ENCODE measurements at regions not wholly inside any gene's neighbourhood (a gene's known extent, or its start where the extent isn't known, plus 50 kb on each side); places are given as distances from the start of the nearest gene placed in this dataset.
"Not testable (repeated sequence)": the region's sequence is repeated elsewhere in the genome, so short reads cannot be mapped to it uniquely, and the experiment has no call there.

GRCh38 chr4:189510601-189511000 is 430.1 kb upstream of the FRG1 start:
- no peak for DNase-seq (ENCODE audit: low spot score)

GRCh38 chr4:189511581-189511980 is 429.1 kb upstream of the FRG1 start:
- DNase-seq (ENCODE audit: low spot score), result no peak

DNA sequence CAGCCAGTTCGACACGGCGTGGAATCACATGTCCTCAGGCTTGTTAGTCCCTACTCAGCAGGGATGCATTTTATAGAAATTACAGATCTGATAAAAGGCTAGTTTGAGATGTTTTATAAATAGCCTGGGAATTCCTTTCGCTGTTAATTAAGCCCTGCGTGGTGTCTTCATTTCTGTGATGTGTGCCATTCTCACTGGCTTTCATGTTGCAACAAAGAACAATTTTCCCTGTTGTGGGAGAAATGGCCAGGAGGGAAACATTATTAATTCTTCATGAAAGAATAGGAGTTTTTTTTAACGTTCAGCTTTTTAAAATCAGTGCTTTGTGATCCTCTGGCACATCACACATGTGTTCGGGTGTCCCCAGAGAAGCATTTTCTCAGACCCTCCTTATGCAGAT is 427.3 kb upstream of the FRG1 start:
- no peak for DNase-seq (ENCODE audit: low spot score)

- DNase-seq (ENCODE audit: low spot score), result no peak
These were observed 426.5 kb upstream of the FRG1 start for GRCh38 chr4:189514209-189514608.

- no peak for DNase-seq (ENCODE audit: low spot score)
These were observed 423.8 kb upstream of the FRG1 start for GRCh38 chr4:189516902-189517301.

DNA sequence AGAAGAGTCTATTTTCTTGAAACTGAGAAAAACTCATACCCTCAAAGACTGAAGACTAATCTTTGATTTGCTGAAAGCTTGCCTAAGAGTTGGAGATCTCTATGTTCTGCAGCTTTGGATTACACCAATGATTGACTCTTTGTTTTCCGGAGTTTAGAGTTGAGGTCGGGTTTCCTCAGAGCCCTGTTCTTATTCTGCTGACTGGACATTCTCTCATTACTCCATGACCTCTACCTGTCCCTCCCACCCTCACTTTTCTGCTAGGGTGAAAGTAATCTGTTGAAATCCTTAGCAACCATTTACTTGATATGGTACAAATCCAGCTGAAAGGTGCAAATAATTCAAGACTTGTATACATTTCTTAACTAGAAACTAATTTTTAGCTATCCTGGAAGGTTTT is 421.5 kb upstream of the FRG1 start:
- no peak for DNase-seq (ENCODE audit: low spot score)

GRCh38 chr4:189525304-189525703 is 415.4 kb upstream of the FRG1 start:
- no peak for DNase-seq (ENCODE audit: low spot score)

GRCh38 chr4:189530848-189531247 is 409.8 kb upstream of the FRG1 start:
- DNase-seq (ENCODE audit: low spot score), result no peak

- DNase-seq (ENCODE audit: low spot score), result no peak
These were observed 407.1 kb upstream of the FRG1 start for GRCh38 chr4:189533603-189534002.

DNA sequence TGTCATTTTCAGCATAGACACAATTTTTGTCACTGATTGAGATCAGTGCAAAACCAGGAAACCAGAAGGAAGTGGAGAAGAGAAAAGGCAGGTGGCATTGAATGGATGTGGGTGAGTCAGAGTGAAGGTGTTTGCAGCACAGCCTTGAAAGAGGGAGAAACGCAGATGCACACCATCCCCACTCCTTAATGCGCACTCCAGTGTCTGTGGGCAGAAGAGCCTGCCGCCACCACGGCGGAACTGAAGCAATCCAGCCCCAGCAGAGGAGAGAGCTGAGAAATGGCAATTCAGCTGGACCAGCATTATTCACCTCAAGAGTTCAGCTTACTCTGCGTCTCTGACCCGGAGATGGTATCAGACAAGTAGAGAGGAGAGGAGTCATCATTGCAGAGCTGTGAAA is 393.1 kb upstream of the FRG1 start:
- DNase-seq (ENCODE audit: low spot score), result no peak

DNA sequence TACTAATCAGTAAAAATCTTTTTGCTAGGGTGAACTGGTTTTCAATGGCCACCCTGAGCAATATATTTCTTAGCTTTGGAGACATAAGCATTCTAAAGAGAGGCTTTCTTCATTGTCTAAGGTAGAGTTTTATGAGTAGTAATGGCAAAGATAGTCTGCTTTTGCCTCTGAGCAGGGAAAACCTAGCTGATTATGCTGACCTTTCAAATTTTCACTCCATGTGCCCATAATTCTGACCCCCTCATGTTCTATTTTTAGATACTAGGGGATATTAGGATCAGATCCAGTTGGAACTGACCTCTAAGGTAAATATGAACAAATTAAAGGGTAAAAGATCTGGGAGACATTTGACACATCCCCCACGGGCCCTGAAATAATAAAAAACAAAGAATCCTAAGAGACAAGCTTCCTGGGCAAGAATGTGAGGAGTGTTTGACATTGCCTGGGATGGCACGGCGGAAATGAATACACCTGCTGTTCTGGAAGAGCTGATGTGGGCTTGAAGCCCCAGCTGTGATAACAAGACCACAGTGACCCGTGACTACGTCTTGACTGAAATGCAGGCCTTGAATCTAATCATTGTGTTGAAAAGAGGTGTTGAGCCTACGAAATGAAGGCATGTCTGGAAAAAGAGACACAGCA is 392.1 kb upstream of the FRG1 start:
- no peak for DNase-seq (ENCODE audit: low spot score)

- not testable (repeated sequence) for DNase-seq (ENCODE audit: low spot score)
These were observed 388.6 kb upstream of the FRG1 start for GRCh38 chr4:189551931-189552670.

DNA sequence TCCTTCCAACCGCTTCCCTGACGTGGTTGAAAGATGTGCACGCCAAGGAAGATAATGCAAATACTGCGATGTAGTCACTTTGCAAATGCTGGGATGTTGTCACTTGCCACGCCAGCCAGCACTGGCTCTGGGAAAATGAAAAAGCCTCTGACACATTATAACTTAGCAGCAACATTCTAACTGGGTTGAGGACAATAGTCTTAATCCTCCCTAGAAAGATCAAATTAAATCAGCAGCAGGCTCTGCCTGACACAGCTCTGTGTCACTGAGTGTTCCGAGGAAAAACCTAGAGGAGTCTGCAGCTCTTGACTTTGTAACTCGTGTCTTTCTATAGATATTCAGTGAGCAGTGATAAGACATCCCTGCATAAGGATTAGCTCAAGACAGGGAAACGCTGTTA is 380.1 kb upstream of the FRG1 start:
- not testable (repeated sequence) for DNase-seq (ENCODE audit: low spot score)

GRCh38 chr4:189563751-189564150 is 376.9 kb upstream of the FRG1 start:
- DNase-seq (ENCODE audit: low spot score), result not testable (repeated sequence)

DNA sequence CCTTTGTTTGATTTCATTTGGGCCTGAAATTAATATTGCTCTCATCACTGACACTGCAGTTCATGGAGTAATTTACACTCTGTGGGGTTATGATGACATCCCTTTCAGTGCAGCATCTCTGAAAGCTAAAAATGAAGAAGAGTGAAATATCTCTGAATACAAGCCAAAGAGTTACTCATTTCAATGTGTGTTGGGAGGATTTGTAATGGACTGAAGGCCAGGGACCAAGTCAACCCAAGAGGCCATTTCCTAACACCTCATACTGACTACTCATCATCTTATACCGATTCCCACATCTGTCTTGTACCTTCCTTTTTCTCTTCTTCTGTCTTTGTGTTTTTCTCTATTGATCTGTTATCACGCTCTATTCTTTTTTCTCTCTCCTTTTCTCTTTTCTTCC is 374.4 kb upstream of the FRG1 start:
- not testable (repeated sequence) for DNase-seq (ENCODE audit: low spot score)

DNA sequence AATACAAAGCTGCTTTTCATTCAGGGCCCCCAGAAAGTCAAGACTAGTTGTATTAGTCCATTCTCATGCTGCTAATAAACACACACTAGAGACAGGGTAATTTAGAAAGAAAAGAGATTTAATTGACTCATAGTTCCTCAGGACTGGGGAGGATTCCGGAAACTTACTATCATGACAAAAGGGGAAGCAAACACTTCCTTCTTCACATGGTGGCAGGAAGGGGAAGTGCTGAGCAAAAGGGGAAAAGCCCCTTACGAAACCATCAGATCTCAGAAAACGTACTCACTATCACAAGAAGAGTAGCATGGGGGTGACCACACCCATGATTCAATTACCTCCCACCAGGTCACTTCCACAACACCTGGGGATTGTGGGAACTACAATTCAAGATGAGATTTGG is 373.8 kb upstream of the FRG1 start:
- not testable (repeated sequence) for DNase-seq (ENCODE audit: low spot score)

GRCh38 chr4:189579645-189580044 is 361.0 kb upstream of the FRG1 start:
- not testable (repeated sequence) for DNase-seq (ENCODE audit: low spot score)

DNA sequence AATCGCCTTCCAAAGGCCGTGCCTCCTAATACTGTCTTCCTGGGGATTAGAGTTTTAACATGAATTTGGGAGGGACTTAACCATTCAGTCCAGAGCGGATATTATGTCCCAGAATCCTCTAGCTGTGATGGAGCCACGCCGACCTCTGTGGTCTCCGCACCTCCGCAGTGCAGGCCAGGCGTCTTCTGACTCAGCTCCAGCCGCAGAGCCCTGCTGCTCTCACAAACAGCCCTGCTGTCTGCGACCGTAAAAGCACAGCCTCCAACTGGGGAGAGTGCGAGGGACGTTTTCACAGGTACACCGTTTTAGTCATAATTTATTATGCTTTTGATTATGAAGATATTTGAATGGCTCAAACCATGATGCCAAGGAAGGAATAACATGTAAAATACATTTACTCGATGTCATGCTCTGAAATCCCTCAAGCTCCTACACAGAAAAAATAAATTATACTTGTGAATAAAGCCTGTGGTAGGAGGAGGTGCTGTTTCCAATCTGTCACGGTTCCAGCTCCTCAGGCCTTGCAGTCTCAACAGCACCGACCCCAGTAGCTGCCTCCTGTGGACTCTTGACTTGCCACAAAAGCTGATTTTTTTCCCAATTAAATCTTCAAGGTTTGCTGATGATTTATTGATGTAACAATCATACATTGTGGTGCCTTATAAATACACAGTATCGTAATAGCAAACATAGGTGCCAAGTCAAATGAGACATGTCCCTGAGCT is 353.6 kb upstream of the FRG1 start:
- not testable (repeated sequence) for DNase-seq (ENCODE audit: low spot score)

- not testable (repeated sequence) for DNase-seq (ENCODE audit: low spot score)
These were observed 351.5 kb upstream of the FRG1 start for GRCh38 chr4:189589201-189589600.

- no peak for DNase-seq (ENCODE audit: low spot score)
These were observed 347.8 kb upstream of the FRG1 start for GRCh38 chr4:189592890-189593289.

- no peak for DNase-seq (ENCODE audit: low spot score)
These were observed 343.3 kb upstream of the FRG1 start for GRCh38 chr4:189597341-189597740.

DNA sequence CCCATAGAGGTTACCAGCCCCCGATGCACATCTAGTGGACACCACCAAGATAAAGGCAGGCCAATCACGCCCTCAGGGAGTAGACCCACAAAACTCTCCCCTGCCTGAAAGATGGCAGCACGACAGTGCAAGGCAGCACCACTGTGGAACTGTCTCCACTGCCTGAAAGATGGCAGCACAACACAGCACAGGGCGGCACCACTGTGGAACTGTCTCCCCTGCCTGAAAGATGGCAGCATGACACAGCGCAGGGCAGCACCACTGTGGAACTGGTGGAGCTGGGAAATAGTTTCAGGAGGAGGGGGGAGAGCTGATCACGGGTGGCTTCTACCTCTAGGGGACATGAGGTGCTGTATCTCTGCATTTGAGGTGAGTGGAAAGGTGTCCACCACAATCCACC is 340.4 kb upstream of the FRG1 start:
- no peak for DNase-seq (ENCODE audit: low spot score)

All from globus pallidus (tissue), 1 donor.